ENCODE measurements at regions not wholly inside any gene's neighbourhood (a gene's known extent, or its start where the extent isn't known, plus 50 kb on each side); places are given as distances from the start of the nearest gene placed in this dataset.

DNA sequence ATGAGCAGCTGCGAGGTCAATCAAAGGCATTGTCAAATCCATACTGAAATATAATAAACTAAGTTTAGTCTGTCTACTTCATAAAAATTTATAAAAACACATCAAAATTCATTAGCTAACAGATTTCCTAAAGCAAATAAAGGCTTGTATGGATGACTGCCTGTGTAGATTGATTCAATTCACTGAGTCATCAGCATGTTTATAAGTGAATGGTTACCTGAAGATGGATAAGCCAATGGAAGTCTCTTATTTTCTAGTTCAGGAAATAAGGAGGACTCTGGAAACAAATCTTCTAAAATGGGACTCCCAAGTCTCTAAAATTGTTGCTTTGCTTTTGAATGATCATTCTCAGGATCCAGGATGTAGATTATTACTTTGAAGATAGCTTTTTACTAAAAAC, 57.0 kb upstream of the HNRNPA3 start:
- no peak for DNase-seq

- DNase-seq = no peak
Observed at GRCh38 chr2:177161741-177162460, 50.7 kb upstream of the HNRNPA3 start.

Data from activated naive CD4-positive, alpha-beta T cell treated with Interleukin-2 at 50 U/mL for 16 hours (primary cell).